Upper lobe of left lung (tissue), 4 donors: ENCODE measurements at regions not wholly inside any gene's neighbourhood (a gene's known extent, or its start where the extent isn't known, plus 50 kb on each side); places are given as distances from the start of the nearest gene placed in this dataset.

Experiments
- EP300 ChIP-seq, 4 donors: sonication (generic); formaldehyde crosslinking; IDR thresholded peaks; one replicate each; pipeline ENCODE4 v1.5.1; 2017; ENCODE audit warnings: antibody characterized with exemption in 4 of 4, control low read depth in 2 of 4
- POLR2A ChIP-seq, 4 donors: fragments of 450-650 bp; IDR thresholded peaks; one replicate each; pipeline ENCODE4 v1.5.1; 2016 to 2017; ENCODE audit warnings: antibody characterized with exemption in 4 of 4, mild to moderate bottlenecking in 2 of 4
- POLR2AphosphoS5 ChIP-seq, 2 donors: sonication (generic); formaldehyde crosslinking; IDR thresholded peaks; one replicate each; pipeline ENCODE4 v1.5.1; 2017; ENCODE audit warnings: antibody characterized with exemption in 2 of 2
- TF ChIP-seq, protein P1 (sequence below), 6 experiments: fragments of 450-650 bp in 4 of 6; fragments of 200-600 bp in 2 of 6; sonication (generic) in 2 of 6; IDR thresholded peaks; one replicate each; pipeline ENCODE4 v1.5.1; 2016 to 2019; ENCODE audit warnings: antibody characterized with exemption in 6 of 6

DNA sequence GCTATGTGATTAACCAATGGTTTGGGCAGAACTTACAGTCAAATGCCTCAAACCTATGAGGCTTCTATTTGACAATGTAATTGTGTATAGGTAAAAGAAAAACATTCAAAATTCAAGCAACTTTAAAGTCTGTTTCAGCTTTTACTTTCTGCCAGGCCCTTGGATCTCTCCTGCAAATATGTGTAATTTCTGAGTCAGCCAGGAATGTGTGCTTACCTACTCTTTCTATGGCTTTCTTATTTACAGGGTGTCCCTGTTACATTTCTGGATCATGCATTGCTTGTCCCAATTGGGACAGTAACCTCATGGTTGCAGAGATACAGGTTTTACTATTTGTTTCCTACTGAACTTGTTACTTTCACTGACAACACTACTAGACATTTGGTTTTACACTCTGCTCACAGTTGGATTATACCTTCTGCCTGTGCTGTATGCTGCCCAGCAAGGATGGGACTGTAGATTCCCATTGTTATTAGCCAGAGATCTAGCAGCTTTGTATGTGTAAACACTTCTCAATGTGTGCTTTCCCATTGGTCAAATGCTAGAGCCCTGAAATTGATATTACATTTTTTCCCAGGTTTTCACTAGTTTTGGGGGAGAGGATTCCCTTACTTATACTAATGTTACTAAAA is 355.3 kb downstream of the ARL4A start:
- TF ChIP-seq, protein P1, sequence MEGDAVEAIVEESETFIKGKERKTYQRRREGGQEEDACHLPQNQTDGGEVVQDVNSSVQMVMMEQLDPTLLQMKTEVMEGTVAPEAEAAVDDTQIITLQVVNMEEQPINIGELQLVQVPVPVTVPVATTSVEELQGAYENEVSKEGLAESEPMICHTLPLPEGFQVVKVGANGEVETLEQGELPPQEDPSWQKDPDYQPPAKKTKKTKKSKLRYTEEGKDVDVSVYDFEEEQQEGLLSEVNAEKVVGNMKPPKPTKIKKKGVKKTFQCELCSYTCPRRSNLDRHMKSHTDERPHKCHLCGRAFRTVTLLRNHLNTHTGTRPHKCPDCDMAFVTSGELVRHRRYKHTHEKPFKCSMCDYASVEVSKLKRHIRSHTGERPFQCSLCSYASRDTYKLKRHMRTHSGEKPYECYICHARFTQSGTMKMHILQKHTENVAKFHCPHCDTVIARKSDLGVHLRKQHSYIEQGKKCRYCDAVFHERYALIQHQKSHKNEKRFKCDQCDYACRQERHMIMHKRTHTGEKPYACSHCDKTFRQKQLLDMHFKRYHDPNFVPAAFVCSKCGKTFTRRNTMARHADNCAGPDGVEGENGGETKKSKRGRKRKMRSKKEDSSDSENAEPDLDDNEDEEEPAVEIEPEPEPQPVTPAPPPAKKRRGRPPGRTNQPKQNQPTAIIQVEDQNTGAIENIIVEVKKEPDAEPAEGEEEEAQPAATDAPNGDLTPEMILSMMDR (IDR thresholded peaks at IDR 0.05): no peak
- TF ChIP-seq POLR2A (IDR thresholded peaks at IDR 0.05) (no peak), EP300 (IDR thresholded peaks at IDR 0.05) (no peak), POLR2AphosphoS5 (IDR thresholded peaks at IDR 0.05) (no peak)
